ENCODE measurements at regions not wholly inside any gene's neighbourhood (a gene's known extent, or its start where the extent isn't known, plus 50 kb on each side); places are given as distances from the start of the nearest gene placed in this dataset.

DNA sequence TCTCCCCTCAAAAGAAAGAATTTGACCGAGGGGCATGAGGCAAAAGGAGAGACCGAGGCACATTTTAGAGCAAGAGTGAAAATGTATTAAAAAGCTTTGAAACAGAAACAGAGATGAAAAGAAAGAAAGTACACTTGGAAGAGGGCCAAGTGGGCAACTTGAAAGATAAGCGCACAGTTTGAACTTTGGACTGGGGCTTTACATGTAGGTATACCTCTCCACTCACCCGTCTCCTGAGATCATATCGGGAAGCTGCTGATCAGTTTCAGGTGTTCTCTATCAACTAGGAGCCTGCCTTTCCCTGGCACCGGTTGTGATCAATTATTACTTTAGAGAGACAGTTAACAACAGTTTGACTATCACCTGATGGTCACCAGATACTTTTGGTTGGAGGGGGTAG, 2666.5 kb downstream of the ARAP2 start:
- Histone ChIP-seq H2BK120ac (ENCODE audit: low read depth, low read length, poor library complexity, severe bottlenecking) (no peak overlapping the region), H3K4ac (ENCODE audit: low read depth, low read length) (no peak overlapping the region), H3K18ac (ENCODE audit: insufficient read length, low read depth, low read length) (no peak overlapping the region), H2AK5ac (ENCODE audit: insufficient read length, low read length) (no peak overlapping the region), H3T11ph (ENCODE audit: low read length) (no peak overlapping the region), H3K79me2 (ENCODE audit: insufficient read depth, low read length) (no peaks in the 10 kb centered on the region), H3K27me3 (ENCODE audit: insufficient read depth, low read length) (no peaks in the 10 kb centered on the region), H3K4me2 (ENCODE audit: insufficient read depth, insufficient read length, low read length) (no peak overlapping the region), H4K20me1 (ENCODE audit: control insufficient read depth, insufficient read depth, insufficient read length) (no peaks in the 10 kb centered on the region), H4K8ac (replicated peaks; ENCODE audit: insufficient read length, low read depth, low read length) (no peak overlapping the region), H4K5ac (ENCODE audit: insufficient read length, low read depth, low read length) (no peak overlapping the region), H3K14ac (ENCODE audit: insufficient read depth, low read length) (no peak overlapping the region), H3K9me3 (ENCODE audit: control insufficient read depth, low read depth, low read length) (no peaks in the 10 kb centered on the region), H4K91ac (ENCODE audit: insufficient read length, low read depth, low read length) (no peak overlapping the region), H2BK5ac (ENCODE audit: insufficient read length, low read length) (no peak overlapping the region), H3K79me1 (ENCODE audit: insufficient read depth, low read depth, low read length, poor library complexity, severe bottlenecking) (no peaks in the 10 kb centered on the region), H2BK12ac (ENCODE audit: insufficient read length, low read depth, low read length) (no peak overlapping the region), H3K4me1 (ENCODE audit: insufficient read depth, low read length) (no peaks in the 10 kb centered on the region), H2BK20ac (ENCODE audit: low read depth, low read length, poor library complexity, severe bottlenecking) (no peak overlapping the region), H3K27ac (ENCODE audit: insufficient read length, low read depth, low read length) (no peak overlapping the region), H3K56ac (ENCODE audit: insufficient read length, low read depth, low read length) (no peak overlapping the region), H2BK15ac (ENCODE audit: low read depth, low read length) (no peak overlapping the region), H3K9ac (ENCODE audit: extremely low read depth, insufficient read length, low read length) (no peak overlapping the region), H3K23ac (ENCODE audit: insufficient read length, low read depth, low read length) (no peak overlapping the region), H3K23me2 (ENCODE audit: insufficient read length, low read depth, low read length, poor library complexity, severe bottlenecking) (no peaks in the 10 kb centered on the region), H2AFZ (ENCODE audit: low read length) (no peak overlapping the region)
- Mint-ChIP-seq H3K4me3 (no peak overlapping the region), H3K4me1 (no peaks in the 10 kb centered on the region), H3K27me3 (ENCODE audit: low read depth) (no peaks in the 10 kb centered on the region), H3K27ac (no peak overlapping the region), H3K9me3 (peaks cover 12% of the 10 kb centered on the region in 2 experiments), H3K36me3 (ENCODE audit: insufficient read depth in 1 of 3, low read depth in 3 of 3) (peaks cover 0 to 14% (median 2%) of the 10 kb centered on the region in 3 experiments; a peak in 3 of 7 replicates)
- WGBS (ENCODE audit: extremely low coverage, insufficient read length, low lambda C conversion rate), result no CpG with 5 or more reads among the region's 6 CpGs
- TF ChIP-seq, protein P1, sequence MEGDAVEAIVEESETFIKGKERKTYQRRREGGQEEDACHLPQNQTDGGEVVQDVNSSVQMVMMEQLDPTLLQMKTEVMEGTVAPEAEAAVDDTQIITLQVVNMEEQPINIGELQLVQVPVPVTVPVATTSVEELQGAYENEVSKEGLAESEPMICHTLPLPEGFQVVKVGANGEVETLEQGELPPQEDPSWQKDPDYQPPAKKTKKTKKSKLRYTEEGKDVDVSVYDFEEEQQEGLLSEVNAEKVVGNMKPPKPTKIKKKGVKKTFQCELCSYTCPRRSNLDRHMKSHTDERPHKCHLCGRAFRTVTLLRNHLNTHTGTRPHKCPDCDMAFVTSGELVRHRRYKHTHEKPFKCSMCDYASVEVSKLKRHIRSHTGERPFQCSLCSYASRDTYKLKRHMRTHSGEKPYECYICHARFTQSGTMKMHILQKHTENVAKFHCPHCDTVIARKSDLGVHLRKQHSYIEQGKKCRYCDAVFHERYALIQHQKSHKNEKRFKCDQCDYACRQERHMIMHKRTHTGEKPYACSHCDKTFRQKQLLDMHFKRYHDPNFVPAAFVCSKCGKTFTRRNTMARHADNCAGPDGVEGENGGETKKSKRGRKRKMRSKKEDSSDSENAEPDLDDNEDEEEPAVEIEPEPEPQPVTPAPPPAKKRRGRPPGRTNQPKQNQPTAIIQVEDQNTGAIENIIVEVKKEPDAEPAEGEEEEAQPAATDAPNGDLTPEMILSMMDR (conservative IDR thresholded peaks at IDR 0.05), result no peak
- no peak for DNase-seq

Data from H9 (cell line).